LNCaP clone FGC (cell line): ENCODE measurements at regions not wholly inside any gene's neighbourhood (a gene's known extent, or its start where the extent isn't known, plus 50 kb on each side); places are given as distances from the start of the nearest gene placed in this dataset.
A peak's percentile ranks its signal among the peaks of the same experiment; 100 is the strongest.
"Not testable (repeated sequence)": the region's sequence is repeated elsewhere in the genome, so short reads cannot be mapped to it uniquely, and the experiment has no call there.

Experiments used
- DNase-seq: peaks from one replicate; pipeline ENCODE4 v3.0.0-alpha.2; 2011; ENCODE audit warnings: low read depth
- H3K4me3 ChIP-seq: 2 replicates; pipeline ENCODE4 v1.5.1; 2011; ENCODE audit warnings: mild to moderate bottlenecking, low read depth, low read length, control low read depth
- TF ChIP-seq, protein P1 (sequence below): IDR thresholded peaks from 2 replicates; pipeline ENCODE4 v1.5.1; 2012; ENCODE audit warnings: mild to moderate bottlenecking; ENCODE audit not compliant: control insufficient read depth, insufficient read depth; ENCODE audit errors: extremely low read depth

DNA sequence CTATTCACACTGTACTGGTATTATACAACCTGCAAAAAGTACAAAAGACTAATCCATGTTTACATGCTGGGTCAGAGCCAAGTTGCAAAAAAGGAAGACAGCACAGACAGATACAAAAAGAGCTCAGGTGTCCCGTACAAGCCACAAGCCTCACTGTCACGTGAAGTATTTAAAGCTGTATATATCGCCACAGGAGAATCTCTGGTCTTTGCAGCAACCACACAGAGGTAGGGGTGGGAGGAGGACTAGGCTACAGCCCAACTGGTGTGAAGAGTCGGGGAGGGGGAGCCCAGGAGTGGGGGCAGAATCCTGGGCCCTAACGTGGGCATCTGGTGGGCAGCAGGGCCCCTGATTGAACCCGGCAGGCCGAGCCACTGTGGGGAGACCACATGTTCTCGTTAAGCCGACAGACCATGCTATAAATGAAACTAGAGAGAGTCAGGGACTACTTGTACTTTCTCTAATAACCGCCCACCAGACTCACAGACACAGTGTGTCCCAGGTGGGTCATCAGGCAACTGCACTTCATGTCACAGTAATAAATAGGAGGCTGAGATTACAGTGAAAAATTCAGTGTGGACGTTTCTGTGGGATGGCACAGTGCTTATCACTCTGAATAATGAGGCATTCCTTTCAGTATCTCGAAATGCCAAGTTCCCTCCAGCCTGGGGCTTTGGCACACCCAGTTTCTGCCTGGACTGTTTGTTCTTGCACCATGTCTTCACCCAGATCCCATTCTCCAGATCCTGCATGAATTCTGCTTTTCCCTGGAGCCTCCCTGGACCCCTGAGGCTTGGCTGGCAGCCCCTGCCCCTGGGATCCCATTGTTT, 79.3 kb upstream of the SH3PXD2B start:
- no peak overlapping the region for H3K4me3 ChIP-seq
- TF ChIP-seq, protein P1, sequence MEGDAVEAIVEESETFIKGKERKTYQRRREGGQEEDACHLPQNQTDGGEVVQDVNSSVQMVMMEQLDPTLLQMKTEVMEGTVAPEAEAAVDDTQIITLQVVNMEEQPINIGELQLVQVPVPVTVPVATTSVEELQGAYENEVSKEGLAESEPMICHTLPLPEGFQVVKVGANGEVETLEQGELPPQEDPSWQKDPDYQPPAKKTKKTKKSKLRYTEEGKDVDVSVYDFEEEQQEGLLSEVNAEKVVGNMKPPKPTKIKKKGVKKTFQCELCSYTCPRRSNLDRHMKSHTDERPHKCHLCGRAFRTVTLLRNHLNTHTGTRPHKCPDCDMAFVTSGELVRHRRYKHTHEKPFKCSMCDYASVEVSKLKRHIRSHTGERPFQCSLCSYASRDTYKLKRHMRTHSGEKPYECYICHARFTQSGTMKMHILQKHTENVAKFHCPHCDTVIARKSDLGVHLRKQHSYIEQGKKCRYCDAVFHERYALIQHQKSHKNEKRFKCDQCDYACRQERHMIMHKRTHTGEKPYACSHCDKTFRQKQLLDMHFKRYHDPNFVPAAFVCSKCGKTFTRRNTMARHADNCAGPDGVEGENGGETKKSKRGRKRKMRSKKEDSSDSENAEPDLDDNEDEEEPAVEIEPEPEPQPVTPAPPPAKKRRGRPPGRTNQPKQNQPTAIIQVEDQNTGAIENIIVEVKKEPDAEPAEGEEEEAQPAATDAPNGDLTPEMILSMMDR = no peak
- peak; percentile 35 for DNase-seq

DNA sequence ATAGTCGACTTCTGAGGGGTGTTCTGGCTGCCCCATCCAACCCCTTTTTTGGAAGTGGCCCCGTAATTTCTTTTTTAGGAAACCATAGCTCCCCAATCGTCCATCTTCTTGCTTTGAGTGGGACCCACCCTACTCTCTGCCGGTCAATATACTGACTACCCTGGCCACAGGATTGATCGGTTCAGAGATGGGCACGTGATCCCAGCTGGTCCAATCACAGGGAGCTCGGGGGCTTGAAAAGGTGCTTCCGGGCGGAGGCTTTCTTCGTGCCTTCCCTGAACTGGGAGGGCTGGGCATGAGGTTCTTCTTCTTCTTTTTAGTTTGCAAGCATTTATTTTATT, 78.7 kb upstream of the SH3PXD2B start:
- TF ChIP-seq, protein P1 = no peak
- DNase-seq = no peak
- no peak overlapping the region for H3K4me3 ChIP-seq

DNA sequence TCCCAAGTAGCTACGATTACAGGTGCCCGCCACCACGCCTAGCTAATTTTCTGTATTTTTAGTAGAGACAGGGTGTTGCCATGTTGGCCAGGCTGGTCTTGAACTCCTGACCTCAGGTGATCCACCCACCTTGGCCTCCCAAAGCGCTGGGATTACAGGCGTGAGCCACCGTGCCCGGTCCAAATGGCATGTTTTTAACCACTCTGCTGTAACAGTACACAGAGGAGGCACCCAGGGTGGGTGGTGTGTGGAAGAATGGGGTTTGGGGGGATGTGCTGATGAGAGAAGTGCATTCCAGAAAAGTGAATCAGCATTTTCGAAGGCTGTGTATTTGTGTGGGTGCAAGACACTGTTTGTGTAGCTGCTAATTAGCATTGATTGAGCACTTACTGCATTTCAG, 78.1 kb upstream of the SH3PXD2B start:
- DNase-seq, H3K4me3 ChIP-seq: not testable (repeated sequence)

DNA sequence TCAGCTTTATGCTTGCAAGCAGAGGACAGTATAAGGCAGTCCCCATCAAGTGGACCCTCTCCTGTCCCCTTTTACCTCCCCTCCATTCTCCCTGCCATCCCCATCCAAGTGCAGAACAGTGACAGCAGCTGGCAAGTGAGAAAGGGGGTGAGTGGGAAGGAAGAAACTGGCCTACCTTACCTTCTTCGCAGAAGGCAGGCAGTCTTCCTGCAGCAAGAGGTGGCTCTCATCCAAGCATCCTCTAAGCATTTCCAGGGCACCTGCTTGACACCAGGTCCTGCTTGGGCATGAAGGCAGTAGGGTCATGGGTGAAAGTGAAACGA, 77.3 kb upstream of the SH3PXD2B start:
- TF ChIP-seq, protein P1 = no peak
- no peak overlapping the region for H3K4me3 ChIP-seq
- DNase-seq = no peak

DNA sequence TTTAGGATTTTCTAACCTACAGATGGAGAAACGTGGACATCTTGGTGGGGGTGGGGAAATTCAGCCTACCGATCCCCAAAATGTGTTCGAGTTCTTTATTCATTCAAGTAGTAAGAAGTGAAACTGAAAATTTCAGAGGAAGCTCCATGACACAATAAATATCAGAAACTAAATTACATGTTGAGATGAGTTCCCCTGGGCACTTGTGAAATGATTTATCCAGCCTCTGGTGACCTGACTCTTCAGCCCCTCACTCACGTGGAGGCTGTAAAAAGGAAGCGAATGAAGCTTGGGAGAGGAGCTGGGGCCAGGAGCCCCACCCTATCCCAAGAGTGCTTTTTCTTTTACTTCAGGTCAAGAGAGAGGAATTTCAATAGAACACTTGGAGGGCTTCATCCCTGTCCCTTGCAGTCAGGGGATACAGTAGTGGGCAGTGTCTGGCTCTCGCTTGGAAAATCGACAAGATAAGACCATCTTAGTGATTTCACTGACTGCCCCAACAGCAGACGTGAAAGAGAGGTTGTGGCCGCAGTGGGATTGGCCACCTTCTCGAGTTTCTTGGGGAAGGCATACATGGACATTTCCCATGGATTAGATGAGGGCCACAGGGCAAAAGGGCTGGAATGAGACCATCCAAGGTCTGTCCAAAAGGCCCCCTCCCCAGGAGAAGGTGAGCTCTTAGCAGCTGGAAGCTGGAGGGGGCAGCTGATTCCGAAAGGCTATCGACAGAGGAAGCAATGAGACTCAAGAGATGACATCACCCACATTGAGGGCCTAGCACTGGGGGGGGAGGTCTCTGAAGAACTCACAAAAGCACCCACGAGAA, 76.8 kb upstream of the SH3PXD2B start:
- no peak for DNase-seq
- TF ChIP-seq, protein P1 = no peak
- no peak overlapping the region for H3K4me3 ChIP-seq

DNA sequence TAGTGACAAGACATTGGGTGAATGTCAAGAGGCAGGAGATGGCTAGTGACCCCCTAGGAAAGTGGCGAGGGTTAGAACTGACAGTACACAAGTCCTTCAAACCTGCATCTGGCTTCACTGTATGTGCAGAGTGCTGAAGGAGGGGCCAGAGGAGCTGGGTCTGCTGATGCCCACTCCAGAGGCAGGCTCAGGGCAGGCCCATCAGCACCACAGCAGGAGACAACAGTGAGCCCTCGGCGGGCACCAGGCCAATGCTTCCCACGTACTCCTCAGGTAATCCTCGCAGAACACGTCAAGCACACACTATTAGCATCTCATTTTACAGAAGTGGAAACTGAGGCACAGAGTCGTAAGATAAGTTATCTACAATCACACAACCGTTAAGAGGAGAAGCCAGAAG, 76.1 kb upstream of the SH3PXD2B start:
- no peak overlapping the region for H3K4me3 ChIP-seq
- TF ChIP-seq, protein P1 = no peak
- no peak for DNase-seq

DNA sequence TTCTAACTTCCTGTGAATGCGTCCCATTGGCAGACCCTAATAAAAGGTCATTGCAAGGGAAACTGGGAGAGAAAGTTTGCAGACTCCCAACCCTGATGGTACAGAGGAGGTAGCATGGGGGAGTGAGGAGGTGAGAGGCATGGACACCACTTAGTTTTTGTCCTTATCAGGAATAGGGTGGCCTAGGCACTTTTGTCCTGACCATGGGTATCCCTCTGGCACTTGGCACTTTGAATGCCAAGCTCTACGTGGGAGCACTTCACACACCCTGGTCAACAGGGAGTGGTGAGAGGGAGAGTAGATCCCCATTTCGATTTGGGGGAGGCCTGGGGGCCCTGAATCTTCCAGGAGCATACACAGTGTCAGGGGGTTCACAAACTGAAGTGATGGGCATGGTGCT, 75.6 kb upstream of the SH3PXD2B start:
- TF ChIP-seq, protein P1 = no peak
- DNase-seq = no peak
- H3K4me3 ChIP-seq = no peak overlapping the region
